Retinal pigment epithelial cell (primary cell): ENCODE measurements at regions not wholly inside any gene's neighbourhood (a gene's known extent, or its start where the extent isn't known, plus 50 kb on each side); places are given as distances from the start of the nearest gene placed in this dataset.

Experiments used
- DNase-seq: peaks from one replicate; pipeline ENCODE4 v3.0.0-alpha.2; 2010; ENCODE audit warnings: low read depth
- H3K4me3 ChIP-seq: 2 replicates; pipeline ENCODE4 v1.5.1; 2011; ENCODE audit warnings: mild to moderate bottlenecking, low read length, control low read depth, moderate library complexity
- CTCF ChIP-seq: conservative IDR thresholded peaks from 2 replicates; pipeline ENCODE4 v1.5.1; 2011; ENCODE audit warnings: low read depth, low read length, control low read depth, inconsistent platforms

GRCh38 chr9:108511307-108511706 is 344.5 kb downstream of the ACTL7B start:
- TF ChIP-seq CTCF, result no peak
- no peak overlapping the region for H3K4me3 ChIP-seq
- DNase-seq, result no peak

GRCh38 chr9:108496846-108497245 is 358.9 kb downstream of the ACTL7B start:
- TF ChIP-seq CTCF, result no peak
- H3K4me3 ChIP-seq, result no peak overlapping the region
- DNase-seq, result no peak

GRCh38 chr9:108489567-108489966 is 366.2 kb downstream of the ACTL7B start:
- no peak for TF ChIP-seq CTCF
- DNase-seq, result no peak
- no peak overlapping the region for H3K4me3 ChIP-seq

- H3K4me3 ChIP-seq, result no peak overlapping the region
- DNase-seq, result no peak
- no peak for TF ChIP-seq CTCF
Measured at GRCh38 chr9:108486831-108487230, 369.0 kb downstream of the ACTL7B start.

GRCh38 chr9:108484468-108484867 is 371.3 kb downstream of the ACTL7B start:
- H3K4me3 ChIP-seq, result no peak overlapping the region
- no peak for TF ChIP-seq CTCF
- DNase-seq, result no peak

GRCh38 chr9:108483676-108484075 is 372.1 kb downstream of the ACTL7B start:
- no peak for TF ChIP-seq CTCF
- H3K4me3 ChIP-seq, result no peak overlapping the region
- no peak for DNase-seq

- no peak overlapping the region for H3K4me3 ChIP-seq
- DNase-seq, result no peak
- no peak for TF ChIP-seq CTCF
Measured at GRCh38 chr9:108479989-108480652, 375.7 kb downstream of the ACTL7B start.
